ENCODE measurements at regions not wholly inside any gene's neighbourhood (a gene's known extent, or its start where the extent isn't known, plus 50 kb on each side); places are given as distances from the start of the nearest gene placed in this dataset.
A peak's percentile ranks its signal among the peaks of the same experiment; 100 is the strongest.
"Not testable (repeated sequence)": the region's sequence is repeated elsewhere in the genome, so short reads cannot be mapped to it uniquely, and the experiment has no call there.

DNA sequence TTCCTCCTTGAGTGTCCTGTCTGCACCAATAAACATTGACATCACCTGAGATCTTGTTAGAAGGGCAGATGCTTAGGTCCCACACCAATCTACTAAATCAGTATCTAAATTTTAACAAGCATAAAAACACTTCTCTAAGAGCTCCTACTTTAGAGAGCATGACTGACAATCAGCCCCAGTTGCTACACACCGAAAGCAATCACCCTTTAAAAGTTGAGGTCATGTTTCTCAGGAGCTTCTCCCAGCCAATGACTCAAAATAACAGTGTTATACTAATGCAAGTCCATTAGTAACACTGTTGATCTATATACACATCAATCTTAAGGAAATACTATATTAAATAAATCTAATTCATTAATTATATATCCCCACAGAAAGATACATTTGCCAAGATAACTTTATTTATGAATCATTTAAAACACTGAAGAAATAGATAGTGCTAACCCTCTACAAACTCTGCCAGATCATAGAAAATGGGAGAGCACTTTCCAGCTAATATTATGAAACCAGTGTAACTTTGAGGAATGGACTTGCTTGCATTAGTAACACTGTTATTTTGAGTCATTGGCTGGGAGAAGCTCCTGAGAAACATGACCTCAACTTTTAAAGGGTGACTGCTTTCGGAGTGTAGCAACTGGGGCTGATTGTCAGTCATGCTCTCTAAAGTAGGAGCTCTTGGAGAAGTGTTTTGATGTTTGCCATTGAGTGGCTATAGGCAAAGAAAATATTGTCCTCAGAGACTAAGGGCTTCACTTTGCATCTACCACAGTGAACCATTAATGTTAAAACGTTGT is 109.8 kb upstream of the HDX start:
- DNase-seq = no peak

DNA sequence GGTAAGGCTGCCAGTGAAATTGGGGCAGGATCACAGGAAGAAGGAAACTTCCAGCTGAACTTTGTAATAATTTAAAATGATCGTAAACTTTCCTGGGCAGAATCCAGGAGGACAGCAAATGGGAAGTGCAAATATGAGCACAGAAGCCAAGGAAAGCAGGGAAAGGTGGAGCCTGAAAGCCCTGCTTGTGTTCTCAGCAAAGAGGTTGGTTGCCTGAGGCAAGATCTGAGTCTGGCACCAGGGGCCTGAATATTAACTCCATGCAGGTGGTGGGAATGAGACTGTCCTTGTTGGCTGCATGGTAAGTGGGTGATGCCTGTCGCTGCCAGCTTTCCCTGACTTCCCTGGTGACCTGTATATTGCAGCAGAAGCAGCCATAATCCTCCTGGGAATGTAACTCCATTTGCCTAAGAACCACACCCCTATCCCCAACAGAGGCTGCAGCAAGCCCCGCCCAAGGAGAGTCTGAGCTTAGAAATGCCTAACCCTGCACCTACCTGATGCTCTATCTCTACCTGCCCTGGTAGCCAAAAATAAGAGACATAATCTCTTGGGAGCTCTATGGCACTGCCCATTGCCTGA is 132.0 kb upstream of the HDX start:
- DNase-seq = no peak

DNA sequence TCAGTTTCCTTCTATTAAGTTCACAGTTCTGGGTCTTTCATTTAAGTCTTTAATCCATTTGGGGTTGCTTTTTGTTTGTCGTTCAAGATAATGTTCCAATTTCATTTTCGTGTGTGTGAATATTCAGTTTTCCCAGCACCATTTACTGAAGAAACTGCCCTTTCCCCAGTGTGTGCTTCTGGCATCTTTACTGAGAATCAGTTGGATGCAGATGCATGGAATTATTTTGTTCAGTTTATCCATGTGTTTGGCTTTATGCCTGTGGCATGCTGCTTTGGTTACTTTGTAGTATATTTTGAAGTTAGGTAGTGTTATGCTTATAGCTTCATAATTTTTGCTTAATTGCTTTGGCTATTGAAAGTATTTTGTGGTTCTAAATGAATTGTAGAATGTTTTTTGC is 163.8 kb upstream of the HDX start:
- no peak for DNase-seq

DNA sequence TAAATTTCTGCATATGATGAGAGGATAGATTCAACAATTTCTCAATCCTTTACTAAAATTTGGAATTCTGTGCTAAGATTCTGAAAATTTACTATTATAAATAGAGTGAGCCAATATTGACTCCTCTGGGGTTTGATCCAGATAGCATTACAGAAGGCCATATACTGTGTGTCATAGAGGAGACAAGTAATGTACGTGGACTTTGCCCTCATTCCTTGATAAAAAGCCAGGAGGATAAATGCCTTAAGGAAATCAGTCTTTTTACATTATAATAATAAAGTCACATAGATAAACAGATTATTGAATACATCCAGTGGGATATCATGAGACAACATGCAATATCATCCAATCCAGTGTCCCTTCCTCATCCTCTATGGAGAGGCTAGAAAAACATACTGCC is 188.0 kb upstream of the HDX start:
- no peak for DNase-seq

DNA sequence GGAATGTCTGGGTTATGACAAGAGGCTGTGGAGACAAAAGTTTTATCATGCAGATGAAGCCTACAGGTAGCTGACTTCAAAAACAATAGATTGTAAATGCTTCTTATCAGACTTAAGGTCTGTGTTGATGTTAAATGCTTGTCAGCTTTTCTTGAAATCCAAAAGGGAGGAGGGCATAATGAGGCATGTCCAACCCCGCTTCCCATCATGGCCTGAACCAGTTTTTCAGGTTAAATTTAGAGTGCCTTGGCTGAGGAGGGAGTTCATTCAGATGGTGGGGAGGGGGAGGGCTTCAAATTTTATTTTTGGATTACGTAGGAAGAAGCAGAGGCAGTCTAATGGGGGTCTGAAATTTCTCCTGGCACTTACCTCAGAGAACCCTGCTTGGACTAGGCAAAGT is 207.7 kb upstream of the HDX start:
- DNase-seq = no peak

DNA sequence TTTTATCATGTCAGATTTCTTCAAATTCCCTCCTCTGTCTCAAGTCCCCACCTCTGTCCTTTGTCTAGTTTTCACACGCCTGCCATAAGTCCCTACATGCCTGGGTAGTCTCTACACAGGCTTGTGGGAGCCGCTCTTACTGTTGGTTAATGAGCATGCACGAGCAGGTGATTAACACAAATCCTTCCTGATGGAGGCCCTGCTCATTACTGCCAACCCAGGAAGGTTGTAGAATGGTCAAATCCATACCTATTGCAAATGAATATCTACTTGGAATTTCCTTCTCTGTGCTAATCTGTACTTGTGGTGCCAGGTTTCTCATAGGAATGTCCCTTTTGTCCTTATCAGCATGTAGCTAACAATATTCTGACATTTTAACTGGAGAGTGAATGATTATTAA is 208.4 kb upstream of the HDX start:
- no peak for DNase-seq

DNA sequence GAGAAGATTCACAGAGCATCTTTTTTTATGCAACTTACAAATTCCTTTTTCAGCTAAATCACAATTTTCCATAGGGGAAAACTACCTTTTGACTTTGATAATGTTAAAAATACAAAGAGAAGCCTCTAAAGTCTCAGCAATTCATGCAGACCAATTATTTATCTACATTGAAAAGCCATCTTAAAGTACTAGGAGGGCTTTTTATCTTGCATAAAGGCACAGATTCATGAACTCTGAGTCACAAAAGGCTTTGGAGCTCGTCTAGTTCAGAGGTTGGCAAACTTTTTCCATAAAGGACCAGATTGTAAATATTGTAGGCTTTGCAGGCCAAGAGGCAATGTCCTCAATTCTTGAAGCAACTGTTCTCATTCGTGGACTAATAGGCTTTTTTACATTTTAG is 210.4 kb upstream of the HDX start:
- no peak for DNase-seq

DNA sequence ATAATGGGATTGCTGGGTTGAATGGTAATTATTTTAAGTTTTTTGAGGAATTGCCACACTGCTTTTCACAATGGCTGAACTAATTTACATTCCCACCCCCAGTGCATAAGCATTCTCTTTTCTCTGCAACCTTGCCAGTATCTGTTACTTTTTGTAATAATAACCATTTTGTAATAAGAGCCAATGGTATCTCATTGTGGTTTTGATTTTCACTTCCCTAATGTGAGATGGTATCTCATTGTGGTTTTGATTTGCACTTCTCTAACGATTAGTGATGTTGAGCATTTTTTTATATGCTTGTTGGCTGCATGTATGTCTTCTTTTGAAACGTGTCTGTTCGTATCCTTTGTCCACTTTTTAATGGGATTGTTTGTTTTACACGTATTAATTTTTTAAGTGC is 213.1 kb upstream of the HDX start:
- no peak for DNase-seq

DNA sequence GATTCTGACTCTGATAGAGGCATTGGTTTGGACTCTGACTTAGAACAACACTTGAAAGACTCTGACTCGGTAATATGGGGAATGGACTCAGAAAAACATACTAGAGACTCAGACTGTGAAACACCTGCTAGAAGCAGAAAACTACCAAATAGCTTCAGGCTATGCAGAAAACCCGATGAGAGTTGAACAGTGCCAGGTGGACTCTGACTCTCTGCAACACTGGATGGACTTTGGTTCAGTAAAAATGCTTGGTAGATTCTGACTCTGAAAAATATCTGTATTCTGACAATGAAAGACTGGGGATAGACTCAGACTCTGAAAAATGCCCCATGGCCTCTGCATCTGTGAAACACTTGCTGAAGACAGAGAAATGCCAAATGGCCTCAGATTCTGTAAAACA is 215.1 kb upstream of the HDX start:
- no peak for DNase-seq

DNA sequence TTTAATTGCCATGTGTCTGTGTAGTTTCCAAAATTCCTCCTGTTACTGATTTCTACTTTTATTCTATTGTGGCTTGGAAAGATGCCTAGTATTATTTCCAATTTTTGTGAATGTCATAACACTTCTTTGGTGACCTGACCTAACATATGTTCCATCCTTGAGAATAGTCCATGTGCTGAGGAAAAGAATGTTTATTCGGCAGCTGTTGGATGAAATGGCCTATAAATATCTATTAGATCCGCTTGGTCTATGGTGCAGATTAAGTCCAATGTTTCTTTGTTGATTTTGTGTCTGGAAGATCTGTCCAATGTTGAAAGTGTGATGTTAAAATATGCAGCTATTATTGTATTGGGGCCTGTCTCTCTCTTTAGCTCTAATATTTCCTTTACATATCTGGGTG is 219.2 kb upstream of the HDX start:
- no peak for DNase-seq

DNA sequence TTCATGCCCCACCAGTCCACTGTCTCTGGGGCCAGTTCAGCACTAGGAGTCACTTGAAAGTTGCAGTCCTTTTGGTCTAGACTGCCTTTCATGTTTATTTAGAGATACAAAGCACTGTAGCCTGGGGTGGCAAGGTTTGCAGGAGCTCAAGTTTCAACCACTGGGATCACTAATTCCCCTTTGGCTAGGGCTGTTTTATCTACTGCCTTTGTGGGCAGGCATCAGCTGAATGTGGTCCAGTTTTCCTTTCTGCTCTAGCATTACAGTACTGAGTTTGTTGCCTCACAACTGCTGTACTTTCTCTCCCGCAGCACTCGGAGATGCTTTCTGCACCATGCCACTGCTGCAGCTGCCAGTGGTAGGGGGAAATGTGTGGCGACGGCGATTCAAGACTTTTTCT is 222.3 kb upstream of the HDX start:
- DNase-seq = no peak

DNA sequence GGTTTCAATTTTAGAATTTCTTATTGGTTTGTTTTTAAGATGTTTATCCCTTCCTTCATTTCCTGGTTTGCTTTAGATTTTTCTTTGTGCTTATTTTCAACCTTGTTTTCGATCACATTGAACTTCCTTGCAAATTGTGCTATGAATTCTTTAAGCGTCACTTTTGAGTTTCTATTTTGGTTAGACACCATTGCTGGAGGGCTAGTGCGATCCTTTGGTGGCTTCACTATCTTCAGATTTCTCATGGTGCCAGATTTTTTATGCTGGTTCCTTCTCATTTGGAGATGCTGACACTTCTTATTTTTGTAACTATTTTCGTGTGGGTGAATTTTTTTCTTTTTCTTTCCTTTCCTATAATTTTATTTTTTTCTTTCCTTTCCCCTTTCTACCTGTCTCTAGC is 227.2 kb upstream of the HDX start:
- DNase-seq = no peak

DNA sequence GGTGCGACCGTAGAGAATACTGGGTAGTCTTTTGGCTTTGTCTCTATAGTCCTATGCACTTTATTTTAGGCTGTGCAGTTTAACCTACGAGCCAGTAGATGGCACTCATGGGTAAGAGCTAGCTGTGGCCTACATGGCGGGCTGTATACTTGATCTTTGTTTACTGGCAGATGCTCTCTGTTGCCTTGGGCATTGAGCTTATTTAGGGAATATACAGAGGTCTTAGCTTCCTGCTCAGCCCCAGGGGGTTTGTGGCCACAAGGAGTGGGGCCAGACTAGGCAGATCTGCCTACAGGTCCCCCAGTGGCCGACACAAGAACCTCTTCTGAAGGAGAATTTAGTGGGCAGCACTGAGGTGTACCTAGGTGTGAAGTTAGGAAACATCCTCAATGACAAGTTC is 227.6 kb upstream of the HDX start:
- DNase-seq = peak; percentile 1

DNA sequence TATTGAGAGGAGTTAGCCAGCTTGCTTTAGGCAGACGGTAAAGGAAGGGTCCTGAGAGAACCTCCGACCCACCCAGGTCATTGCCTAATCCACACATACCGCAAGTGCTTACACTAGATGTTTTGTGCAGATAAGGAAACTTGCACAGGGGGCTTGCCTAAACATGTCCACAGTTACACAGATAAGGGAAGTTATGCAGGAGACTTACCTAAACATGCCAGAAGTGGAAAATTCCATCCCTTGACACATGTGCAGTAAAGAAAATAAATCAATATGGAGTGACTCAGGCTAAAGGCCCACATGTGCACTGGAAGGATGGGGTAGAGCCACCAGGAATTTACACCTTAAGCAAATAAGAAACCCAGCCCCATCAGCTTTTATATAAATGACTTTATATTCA is 232.8 kb upstream of the HDX start:
- DNase-seq = no peak

DNA sequence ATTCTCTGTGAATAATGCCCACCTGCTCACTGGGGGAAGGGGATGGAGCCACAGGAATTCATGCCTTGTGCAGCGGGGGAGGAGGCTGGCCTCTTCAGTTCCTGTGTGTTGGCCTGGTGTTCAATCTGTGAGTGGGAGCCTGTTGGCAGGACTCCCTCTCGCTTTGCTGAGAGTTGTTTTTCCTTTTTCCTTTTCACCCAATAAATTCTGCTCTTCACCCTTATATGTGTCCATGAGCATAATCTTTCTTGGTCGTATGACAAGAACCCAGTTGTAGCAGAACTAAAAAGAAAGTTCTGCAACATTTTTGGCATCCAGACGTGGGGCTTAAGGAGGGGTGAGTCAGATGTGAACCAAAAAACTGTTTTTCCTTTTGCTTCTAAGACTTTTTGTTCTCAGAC is 235.2 kb upstream of the HDX start:
- no peak for DNase-seq

DNA sequence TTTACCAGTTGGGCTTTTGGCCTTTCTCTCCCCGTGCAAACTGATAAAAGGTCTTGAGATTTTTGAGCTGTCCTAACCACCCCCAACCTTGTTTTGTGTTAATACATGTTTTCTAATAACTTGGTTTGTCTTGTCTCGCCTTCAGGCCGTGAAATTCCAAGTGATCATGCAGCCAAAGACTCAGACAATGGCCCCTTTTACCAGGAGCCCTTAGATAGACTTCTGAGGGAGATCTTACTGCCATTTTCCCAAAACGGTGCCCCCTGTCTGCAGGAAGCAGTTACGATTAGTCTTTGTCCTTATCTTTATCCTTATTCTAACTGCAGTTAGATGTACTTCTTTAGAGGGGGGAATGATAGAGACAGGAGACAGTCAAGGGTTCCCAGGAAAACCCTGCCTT is 245.3 kb upstream of the HDX start:
- DNase-seq = no peak

DNA sequence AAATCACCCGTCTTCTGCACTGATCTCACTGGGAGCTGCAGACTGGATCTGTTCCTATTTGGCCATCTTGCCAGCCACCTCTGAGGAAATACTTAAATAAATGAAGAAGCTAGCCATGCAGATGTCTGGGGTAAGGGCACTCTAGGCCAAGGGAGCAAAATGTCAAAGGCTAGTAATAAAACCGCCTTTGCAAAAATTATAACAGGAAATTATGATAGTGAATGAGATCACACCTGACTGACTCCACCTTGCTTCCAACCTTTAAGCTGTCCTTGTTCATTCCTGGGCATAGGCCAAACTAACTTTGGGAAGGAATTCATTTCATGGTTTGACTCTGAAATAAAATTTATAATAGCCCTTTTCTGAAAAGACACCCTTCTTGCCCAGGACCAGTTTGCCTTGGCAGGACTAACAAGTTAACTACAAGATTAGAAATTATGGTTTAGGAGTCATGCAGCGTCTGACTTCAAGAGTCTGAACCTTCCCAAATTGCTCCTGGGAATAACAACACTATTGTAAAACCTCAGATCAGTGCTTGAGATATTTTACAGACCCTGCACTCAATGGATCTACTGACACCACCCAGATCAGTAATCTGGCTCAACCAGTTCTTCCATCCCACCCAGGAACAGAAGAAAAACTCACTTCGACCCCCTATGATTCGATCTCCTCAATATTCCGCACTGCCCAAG is 246.9 kb upstream of the HDX start:
- DNase-seq = no peak

DNA sequence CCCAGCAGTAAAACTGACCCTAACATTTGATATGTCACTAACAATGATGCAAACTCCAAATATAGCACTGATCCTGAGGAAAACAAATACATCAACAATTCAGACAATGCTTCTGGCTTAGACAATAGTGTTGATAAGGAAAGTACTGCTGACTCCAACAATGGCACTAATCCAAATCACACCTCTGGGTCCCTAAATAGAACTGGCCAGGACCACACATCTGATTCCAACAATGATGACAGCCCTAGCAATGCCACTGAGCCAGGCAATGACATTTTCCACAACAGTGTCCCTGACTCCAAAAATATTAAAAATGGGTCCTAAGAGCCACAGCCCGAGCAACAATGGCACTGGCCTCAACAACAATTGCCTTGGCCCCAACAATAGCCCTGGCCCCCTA is 243.1 kb upstream of the APOOL start:
- DNase-seq = no peak

DNA sequence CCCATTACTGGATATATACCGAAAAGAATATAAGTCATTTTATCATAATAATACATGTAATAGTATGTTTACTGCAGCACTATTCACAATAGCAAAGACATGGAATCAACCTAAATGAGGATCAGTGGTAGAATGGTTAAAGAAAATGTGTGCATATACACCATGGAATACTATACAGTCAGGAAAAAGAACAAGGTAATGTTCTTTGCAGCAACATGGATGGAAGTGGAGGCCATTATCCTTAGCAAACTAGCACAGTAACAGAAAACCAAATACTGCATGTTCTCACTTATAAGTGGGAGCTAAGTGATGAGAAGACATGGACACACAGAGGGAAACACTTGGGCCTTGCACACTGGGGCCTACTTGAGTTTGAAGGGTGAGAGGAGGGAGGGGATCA is 207.4 kb upstream of the APOOL start:
- no peak for DNase-seq

DNA sequence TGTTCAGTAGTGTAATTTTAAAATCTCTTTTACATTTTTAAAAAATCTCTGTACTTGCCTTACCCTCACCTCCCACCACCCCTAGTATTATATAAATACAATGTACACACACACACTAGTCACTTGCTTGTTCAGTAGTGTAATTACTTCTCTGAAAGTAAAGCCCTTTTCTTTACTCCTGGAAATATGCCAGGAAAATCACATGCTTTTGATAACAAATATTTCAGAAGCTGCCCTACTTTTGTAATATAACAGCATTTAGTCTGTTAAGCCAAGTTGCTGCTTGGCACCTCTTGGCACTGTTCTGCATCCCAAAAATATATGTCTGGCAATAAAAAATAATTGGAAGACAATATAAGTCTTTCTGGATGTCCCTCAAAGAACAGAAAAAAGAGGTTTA is 172.8 kb upstream of the APOOL start:
- peak; percentile 3 for DNase-seq

DNA sequence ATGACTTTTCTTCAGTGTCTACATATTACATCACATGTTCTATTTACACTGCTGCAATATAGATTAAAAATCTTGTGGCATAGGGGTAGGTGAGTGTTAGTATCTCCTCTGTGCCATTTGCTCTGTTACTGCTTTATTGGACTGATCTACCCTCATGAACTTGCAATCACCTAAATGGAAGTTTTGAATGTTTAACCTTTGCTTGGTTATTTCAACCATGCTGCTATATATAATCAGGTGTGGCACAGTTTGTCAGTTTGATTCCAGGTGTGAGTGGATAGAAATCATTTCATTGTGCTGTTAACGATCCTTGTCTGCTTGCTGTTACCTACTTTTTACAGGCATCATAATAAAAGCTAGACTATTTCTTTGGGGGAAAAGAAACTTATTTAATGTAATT is 157.1 kb upstream of the APOOL start:
- DNase-seq = not testable (repeated sequence)

DNA sequence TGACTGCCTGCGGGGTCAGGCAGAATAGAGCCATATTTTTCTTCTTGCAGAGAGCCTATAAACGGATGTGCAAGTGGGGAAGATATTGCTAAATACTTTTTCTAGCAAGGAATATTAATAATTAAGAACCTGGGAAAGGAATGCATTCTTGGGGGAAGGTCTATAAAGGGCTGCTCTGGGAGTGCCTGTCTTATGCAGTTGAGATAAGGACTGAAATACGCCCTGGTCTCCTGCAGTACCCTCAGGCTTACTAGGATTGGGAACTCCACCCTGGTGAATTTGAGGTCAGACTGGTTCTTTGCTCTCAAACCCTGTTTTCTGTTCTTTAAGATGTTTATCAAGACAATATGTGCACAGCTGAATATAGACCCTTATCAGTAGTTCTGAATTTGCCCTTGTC is 152.5 kb upstream of the APOOL start:
- DNase-seq = not testable (repeated sequence)

DNA sequence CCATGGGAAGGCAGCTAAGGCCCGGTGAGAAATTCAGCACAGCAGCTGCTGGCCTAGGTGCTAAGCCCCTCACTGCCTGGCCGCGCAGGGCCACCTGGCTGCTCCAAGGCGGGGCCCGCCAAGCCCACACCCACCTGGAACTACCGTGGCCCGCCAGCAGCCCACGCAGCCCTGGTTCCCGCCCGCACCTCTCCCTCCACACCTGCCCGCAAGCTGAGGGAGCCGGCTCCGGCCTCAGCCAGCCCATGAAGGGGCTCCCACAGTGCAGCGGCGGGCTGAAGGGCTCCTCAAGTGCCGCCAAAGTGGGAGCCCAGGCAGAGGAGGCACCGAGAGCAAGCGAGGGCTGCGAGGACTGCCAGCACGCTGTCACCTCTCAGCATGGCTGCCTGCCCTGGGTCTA is 146.9 kb upstream of the APOOL start:
- not testable (repeated sequence) for DNase-seq

DNA sequence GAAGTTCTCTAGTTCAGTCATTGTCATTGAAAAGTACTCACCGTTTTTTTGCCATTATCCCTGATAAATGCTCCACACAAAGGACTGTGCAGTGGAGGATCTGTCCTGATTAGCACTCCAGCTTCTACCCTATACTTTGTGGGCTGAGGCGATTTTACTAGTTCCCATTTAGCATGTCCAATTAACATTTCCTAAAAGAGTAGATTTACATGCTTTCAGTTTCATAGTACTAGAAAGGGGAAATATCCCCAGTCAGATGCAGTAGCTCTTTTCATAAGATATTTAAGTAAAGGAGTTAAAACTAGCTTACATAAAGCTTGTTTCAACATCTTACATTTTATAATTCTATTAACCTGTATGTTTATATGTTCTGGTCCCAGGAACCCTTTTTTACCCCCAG is 144.9 kb upstream of the APOOL start:
- not testable (repeated sequence) for DNase-seq

DNA sequence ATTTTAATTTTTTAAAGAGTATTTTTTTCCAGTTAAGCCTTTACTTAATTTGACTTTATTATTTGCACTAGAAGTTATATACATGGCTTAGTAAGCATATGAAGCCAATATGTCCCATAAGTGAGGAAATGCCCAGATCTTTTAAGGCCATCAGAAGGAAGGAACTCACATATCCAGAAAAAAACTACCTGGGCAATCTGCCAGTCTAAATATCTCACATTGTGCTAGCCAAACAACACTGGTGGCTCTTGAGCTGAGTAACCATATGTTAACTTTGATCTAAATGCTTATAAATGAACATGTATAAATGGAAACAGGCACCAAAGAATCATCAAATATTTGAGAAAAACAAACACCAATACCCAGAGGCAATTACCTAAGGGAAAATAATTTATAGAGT is 138.6 kb upstream of the APOOL start:
- DNase-seq = no peak

All from NCI-H1092 (cell line).